Right renal pelvis (tissue), 4 donors: ENCODE measurements at regions not wholly inside any gene's neighbourhood (a gene's known extent, or its start where the extent isn't known, plus 50 kb on each side); places are given as distances from the start of the nearest gene placed in this dataset.

ENCODE experiments used
- DNase-seq, 4 donors: peaks; one replicate each; pipeline ENCODE4 v3.0.0-alpha.2; 2013; ENCODE audit warnings: low read depth in 4 of 4, low spot score in 3 of 4, missing footprints in 1 of 4

- DNase-seq = no peak
Measured at GRCh38 chr19:31629579-31630363, 280.5 kb upstream of the TSHZ3 start.

- DNase-seq = no peak
Measured at GRCh38 chr19:31633014-31633413, 283.8 kb upstream of the TSHZ3 start.

GRCh38 chr19:31639306-31639705, 290.1 kb upstream of the TSHZ3 start:
- no peak for DNase-seq

- no peak for DNase-seq
Measured at GRCh38 chr19:31641591-31641990, 292.4 kb upstream of the TSHZ3 start.

GRCh38 chr19:31648347-31648746, 299.1 kb upstream of the TSHZ3 start:
- no peak for DNase-seq

- no peak for DNase-seq
Measured at GRCh38 chr19:31656507-31656906, 307.3 kb upstream of the TSHZ3 start.

- no peak for DNase-seq
Measured at GRCh38 chr19:31658993-31659896, 310.0 kb upstream of the TSHZ3 start.

- DNase-seq = no peak
Measured at GRCh38 chr19:31659897-31660210, 310.6 kb upstream of the TSHZ3 start.

- no peak for DNase-seq
Measured at GRCh38 chr19:31664096-31664495, 314.9 kb upstream of the TSHZ3 start.

- no peak for DNase-seq
Measured at GRCh38 chr19:31664997-31665396, 315.8 kb upstream of the TSHZ3 start.

GRCh38 chr19:31666126-31666525, 316.9 kb upstream of the TSHZ3 start:
- DNase-seq = no peak

GRCh38 chr19:31667106-31667505, 317.9 kb upstream of the TSHZ3 start:
- no peak for DNase-seq

- DNase-seq = no peak
Measured at GRCh38 chr19:31668921-31669320, 319.7 kb upstream of the TSHZ3 start.

- DNase-seq = no peak
Measured at GRCh38 chr19:31670931-31671330, 321.7 kb upstream of the TSHZ3 start.

GRCh38 chr19:31671411-31672035, 322.3 kb upstream of the TSHZ3 start:
- DNase-seq = no peak

GRCh38 chr19:31674503-31675192, 325.4 kb upstream of the TSHZ3 start:
- DNase-seq = no peak

- no peak for DNase-seq
Measured at GRCh38 chr19:31675193-31675913, 326.1 kb upstream of the TSHZ3 start.

- DNase-seq = no peak
Measured at GRCh38 chr19:31676271-31677004, 327.2 kb upstream of the TSHZ3 start.

- no peak for DNase-seq
Measured at GRCh38 chr19:31678421-31678820, 329.2 kb upstream of the TSHZ3 start.

GRCh38 chr19:31681121-31681520, 331.9 kb upstream of the TSHZ3 start:
- DNase-seq = no peak
